Activated T-cell treated with anti-CD3 and anti-CD28 coated beads for 48 hours (primary cell): ENCODE measurements at regions not wholly inside any gene's neighbourhood (a gene's known extent, or its start where the extent isn't known, plus 50 kb on each side); places are given as distances from the start of the nearest gene placed in this dataset.
A peak's percentile ranks its signal among the peaks of the same experiment; 100 is the strongest.

Experiments used
- DNase-seq: peaks from one replicate; pipeline ENCODE4 v3.0.0-alpha.2; 2020; ENCODE audit warnings: low read depth

DNA sequence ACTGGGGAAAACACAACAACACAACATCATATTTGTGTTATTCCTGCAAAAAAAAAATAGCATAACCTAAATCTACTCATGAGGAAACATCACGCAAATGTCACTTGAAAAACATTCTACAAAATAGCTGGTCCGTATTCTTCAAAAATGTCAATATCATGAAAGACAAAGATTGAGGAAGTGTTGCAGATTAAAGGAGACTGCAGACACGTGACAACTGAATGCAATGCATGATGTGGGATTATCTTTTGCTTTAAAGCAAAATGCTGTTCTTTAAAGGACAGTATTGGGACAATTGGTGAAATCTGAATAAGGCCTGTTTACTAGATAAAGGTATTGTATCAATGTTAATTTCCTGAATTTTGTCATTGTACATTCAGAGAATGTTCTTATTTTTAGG is 157.7 kb downstream of the SMIM20 start:
- DNase-seq, result no peak

DNA sequence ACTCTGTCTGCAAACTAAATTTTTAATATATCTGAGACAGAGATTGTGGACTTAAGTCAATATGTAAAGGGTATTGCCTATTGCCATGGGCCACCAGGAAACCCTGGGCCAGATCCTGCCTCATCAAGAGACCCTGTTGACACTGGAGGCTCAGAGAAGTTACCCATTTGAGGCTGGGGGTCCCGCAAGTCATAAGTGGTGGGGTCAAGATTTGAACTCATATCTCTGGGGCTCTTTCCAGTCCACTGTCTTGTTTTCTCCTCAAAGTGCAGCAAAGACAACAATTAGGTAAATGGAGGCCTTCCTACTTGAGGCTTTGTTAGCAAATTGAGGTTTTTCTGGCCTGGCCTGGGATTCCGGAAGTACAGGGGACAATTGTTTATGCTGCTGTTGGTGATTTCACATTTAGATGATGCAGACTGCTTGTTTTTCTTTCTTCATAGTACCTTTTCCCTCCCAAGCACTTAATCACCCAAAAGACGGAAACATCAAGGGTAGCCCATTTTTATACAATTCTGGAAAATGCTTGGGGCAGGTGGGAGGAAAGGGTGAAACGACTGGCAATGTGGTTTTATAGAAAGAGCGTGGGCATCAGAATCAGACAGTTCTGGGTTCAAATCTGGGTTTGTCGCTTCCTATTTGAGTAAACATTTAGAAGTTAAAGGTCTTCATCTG is 160.0 kb downstream of the SMIM20 start:
- DNase-seq, result peak; percentile 36

DNA sequence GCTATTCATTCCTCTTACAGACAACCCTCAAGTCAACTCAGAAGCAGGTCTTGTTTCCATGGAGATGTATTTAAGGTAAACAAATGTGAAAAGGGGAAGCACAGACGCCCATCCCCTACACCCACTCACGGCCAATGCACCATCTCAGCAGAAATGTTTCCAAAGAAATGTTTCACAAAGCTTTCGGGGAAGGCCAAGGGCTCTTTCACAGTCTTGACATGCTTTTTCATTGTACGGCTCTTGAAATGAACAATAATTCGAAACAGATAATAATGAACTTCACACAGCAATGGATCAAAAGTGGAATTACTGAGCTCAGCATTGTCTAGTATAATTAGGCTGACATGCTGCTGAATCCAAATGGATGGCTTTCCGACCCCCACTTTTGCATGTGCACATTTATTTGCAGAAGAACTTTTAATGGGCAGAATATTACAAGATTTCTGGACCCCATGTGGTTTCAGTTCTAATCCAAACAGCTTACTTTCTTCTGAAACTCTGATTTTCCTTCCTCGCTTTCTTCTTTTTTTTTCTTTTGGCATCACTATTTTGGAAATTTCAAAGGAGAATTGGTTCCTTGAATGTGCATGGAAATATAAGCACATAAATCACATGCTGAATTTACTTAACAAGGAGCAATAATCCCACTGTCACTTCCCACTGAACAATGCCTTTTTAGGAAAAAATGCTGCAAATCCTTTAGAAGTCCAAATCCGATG is 160.9 kb downstream of the SMIM20 start:
- peak; percentile 67 for DNase-seq

DNA sequence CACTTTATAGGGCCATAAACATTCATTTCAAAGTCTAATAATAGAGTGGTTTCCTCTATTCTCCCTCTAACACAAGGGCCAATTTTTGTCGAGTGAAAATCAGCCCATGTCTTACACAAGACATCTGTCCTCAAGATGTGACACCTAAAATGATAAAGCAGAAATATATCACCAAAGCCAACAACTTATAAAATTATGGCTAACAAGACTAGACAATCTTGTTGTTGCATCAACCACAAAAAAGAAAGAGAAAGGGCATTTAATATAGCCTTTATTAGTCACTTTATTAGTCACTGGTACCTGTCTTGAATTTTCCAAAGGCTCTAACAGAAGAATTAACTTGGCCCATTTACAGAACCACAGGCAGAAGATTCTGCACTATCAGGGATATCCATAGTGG is 161.6 kb downstream of the SMIM20 start:
- no peak for DNase-seq

DNA sequence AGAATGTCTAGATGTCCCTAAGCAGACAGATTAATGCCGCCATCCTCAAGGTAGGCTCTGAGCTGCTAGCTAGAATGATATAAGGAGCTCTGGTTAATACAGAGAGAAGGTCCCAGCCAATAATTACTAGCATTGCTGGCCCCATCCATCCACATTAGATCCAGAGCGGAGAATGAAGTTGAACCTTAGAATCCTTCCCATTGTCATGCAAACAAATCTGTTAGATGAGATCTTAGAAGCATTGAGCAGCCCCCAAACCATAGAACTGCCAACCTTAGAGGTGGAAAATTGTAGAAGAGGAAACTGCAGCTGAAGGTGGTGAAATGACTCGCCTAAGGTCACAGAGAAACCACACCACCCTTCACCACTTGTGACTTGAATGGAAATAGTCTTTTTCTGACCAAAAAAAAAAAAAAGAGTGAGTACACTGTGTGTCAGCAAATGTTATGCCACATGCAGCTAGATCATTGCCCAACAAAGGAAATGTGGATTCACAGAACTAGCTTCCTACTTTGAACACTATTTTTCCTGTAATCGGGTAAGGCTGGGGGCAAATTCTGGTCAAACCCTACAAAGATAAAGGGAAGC is 162.1 kb downstream of the SMIM20 start:
- no peak for DNase-seq

DNA sequence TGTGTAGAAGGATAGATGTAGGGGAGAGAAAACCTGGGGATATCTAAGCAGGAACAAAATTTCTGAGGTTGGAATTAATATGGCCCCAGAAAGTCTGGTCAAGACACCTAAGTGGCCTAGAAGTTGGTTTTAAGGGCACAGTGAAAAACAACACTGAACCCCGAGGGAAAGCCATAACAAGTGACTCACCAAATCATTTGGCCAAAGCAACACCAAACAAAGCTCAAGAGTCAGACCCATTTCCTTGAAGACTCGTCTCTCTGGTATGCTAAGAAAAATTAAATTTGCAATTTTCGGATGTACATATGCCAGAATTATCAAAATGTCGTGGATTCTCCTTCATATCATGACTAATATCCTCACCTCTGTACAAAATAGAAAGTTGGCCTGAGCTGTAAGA is 162.9 kb downstream of the SMIM20 start:
- no peak for DNase-seq

DNA sequence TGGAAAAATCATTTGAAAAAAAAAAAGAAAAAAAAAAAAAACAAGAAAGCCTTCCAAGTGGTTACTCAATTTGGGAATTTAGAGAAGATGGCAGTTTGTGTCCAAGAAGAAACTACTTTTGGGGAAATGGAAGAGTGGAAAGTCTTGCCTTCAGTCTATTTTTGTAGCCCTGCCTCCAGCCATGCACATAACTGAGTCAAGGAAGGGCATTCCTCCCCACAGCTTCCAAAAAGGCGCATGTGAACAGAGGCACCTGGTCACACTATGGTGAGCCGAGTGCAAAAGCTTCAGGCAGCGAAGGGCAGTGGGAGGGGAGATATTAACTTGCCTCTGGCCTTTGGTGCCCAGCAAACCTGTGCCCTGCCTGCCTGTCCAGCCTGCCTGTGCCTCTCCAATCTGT is 163.7 kb downstream of the SMIM20 start:
- DNase-seq, result no peak

DNA sequence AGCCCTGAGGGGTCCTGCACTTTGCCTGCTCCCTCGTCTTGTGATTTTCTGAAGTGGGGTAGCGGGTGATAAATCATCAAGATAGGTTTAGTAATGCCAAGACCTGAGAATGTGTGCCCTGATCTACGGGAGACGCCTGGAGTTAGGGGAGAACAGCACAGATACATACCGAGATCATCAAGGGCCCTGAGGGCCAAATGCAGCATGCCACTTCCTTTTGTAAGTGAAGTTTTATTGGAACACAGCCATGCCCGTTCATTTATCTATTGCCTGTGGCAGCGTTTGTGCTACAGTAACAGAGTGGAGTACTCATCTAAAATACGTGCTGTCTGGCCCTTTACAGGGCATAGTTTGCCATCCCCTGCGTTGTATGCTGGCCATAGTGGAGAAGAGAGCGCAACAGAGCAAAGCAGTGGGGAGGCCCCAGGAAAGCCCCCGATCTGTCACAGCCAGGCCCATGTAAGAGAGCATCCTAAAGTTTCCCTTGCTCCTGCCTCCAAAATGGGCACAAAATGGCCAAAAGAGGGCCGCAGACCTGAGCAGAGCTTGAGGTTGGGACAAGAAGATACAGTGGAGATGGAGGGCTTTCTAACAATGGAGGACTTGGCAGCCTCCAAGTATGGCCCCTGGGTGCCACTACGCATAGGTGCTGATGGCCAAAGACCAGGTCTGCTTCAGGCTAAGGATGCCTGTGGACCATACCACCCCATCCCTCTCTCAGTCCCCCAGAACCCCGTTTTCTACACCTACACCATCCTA is 167.0 kb downstream of the SMIM20 start:
- no peak for DNase-seq

DNA sequence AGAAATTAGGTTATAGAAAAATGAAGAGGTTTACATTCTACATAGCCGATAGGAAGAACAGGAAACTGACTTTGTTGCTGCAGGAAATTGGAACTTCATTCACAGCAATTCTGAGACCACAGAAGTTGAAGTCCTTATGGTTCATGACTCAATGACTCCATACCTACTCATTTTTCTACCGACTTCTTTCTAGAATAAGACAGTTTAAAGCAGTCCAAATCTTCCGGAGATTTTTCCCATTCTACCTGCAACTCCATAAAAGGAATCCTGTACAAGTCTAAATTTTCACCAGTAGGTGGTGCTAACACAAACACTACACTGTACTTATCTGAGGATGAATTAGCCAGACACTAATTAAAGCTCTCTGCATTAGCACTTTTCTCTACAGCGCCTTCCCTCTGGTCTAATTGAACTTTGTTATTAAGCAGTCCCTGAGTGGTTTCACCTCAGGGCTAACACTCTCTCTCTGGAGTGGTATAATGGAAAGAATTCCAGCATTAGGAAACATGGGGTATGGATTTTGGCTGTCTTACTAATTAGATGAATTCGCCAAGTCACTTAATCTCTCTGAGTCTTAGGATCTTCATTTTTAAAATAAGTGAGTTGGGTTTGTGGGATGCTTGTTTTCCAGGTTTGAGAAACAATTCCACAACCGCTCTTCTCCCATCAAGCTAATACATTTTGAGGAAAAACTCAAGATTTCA is 167.9 kb downstream of the SMIM20 start:
- no peak for DNase-seq

DNA sequence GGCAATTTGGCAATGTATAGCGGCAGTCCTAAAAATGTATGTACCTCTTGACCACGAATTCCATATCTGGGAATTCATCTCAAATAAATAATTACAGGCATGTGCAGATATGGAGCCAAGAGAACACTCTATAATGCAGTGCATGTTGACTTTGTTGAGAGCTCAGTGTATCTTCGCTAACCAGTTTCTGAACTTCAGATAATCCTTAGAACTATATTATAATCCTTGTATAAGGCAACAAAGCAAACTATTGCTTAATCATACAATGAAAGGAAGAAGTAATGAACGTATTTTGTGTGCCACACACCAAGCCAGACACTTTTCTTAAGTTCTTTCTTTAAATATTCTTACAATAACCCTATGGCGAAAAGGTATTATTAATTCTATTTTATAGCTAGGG is 168.5 kb downstream of the SMIM20 start:
- no peak for DNase-seq

DNA sequence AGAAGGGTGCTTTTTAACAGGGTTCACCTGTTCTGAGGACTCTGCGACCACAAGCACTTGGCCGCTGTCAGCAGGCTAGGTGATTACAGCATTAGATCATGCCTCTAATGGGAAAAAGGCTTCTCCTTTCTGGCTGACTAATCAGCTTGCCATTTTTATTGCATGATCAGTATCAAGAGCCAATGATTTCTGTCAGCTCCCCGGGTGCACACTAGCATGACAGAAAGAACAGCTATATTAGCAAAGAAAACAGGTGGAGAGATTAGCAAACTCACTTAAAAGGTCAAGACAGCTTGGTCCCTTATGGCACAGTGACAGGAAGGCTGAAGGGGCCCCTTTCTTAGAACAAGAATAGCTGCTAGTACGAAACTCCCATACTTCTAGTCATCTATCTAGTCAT is 170.0 kb downstream of the SMIM20 start:
- DNase-seq, result no peak

DNA sequence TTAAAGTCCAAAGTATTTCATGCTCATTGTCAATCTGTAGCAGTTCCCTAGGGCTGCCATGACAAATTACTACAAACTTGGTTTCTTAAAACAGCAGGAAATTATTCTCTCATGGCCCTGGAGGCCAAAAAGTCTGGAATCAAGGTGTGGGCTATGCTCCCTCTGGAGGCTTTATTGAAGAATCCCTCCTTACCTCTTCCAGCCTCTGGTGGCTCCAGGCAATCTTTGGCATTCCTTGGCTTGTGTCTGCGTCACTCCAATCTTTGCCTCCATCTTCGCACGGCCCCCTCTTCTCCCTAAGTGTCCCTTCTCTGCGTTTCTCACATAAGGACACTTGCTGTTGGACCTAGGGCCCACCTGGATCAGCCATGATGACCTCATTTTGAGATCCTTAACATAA is 170.4 kb downstream of the SMIM20 start:
- DNase-seq, result no peak

DNA sequence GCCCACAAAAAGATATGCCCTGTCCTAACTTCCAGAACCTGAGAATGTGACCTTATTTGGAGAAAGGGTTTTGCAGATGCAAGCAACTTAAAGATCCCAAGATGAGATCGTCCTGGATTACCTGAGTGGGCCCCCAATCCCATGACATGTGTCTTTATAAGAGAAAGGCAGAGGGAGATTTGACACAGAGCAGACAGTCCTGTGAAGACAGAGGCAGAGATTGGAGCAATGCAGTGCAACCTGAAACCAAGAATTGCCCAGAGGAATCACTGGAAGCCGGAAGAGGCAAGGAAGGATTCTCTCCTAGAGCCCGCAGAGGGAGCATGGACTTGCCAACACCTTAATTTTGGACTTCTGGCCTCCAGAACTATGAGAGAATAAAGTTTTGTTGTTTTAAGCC is 171.5 kb downstream of the SMIM20 start:
- DNase-seq, result no peak

DNA sequence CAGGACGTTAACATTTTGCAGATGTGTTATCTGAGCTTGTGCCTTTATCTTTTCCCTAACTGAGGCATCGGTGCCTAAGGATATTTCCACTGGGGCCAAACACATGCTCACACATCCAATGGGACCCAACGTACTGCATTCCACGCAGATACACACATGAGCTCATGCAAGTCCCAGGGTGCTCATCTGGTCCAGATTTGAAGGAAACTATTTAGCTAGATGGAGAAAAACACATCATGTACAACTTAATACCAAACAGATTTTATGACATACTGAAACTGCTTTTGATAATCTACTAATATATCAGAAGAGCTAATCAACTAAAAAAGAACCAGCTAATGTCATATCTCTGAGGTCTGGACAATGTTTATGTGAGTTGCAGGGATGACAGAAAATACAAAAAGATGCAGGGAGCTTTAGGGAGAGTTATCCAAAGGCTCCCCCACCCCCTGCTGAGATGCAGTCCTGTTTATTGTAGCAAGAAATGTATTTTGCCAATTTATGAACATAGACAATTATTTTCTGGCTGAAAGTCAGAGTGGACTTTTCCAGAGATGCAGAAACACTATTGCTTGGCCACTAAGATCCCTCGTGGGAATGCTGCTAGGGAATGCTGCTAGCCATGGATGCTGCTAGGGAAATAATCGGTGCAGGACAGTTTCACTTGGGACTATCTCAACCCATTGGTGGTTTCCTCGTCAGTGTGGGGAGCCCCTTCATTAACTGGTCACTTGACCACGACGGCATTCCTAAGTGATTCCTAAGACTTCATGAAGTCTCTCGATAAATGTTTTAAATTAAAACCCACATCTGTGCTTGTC is 172.8 kb downstream of the SMIM20 start:
- DNase-seq, result no peak

DNA sequence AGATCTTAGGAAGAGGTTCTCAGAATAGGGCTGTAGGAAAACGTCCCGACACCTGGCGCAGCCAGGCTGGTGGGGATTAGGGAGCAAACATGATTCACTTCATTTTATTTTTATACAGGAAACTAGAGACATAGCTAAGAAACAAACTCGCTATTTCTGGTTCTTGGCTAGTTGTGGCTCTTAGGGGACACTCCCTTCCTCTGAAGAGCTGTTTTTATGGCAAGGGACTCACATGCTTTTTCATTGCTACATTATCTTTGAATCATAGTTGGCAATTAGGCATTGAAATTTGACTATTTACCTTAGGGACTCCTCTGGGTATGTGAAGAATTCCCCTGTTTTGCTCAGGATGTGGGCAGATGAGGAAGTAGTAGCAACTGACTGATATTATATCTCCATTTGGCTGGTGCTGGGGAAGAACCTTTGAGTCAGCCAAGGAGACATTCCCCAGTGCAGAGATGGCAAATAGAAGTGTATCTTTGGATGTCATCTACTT is 174.5 kb downstream of the SMIM20 start:
- no peak for DNase-seq

DNA sequence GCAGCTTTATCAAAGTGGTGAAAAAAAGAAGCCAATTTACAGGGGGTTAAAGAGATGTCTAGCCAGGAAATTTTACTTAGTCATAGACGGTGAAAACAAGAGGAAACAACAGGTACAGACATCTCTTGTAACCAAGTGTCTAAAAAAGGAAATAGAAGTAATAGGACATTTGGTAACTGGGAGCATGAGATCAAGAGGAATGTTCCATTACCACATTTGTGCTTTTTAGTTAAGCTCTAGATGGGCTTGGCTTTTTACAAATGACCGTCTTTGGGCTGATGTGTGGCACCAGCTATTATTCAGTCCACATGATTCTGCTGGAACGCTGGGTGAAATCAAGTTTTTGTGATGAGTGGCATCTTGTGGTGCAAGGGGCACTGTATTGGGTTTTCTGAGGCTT is 179.5 kb downstream of the SMIM20 start:
- no peak for DNase-seq

DNA sequence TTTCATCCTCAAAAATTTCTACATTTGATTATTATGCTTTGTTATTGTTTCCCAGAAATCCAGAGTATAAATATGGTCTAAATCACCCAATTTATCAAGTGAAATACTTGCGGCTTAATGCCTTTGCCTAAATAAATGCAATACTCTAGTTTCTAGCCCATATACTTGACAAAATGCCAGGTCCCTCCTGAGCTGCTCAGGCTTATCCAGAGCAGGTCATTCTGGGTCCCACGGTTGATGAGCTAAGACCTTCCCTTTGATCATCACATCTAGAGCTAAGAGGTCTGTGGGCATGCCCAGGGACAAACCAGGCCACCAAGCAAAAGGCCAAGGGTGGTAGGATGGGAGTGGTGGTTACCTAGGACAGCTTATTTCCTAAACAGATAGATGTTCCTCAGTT is 180.1 kb downstream of the SMIM20 start:
- no peak for DNase-seq

DNA sequence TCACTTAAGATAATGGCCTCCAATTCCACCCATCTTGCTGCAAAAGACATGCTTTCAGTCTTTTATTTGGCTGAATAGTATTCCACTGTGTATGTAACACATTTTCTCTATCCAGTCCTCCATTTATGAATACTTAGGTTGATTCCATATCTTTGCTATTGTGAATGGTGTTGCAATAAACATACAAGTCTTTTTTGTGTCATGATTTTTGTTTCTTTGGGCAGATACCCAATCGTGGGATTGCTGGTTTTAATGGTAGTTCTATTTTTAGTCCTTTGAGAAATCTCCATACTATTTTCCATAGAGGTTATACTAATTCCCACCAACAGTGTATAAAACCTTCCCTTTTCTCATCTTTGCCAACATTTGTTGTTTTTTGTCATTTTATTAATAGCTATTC is 180.9 kb downstream of the SMIM20 start:
- DNase-seq, result no peak

DNA sequence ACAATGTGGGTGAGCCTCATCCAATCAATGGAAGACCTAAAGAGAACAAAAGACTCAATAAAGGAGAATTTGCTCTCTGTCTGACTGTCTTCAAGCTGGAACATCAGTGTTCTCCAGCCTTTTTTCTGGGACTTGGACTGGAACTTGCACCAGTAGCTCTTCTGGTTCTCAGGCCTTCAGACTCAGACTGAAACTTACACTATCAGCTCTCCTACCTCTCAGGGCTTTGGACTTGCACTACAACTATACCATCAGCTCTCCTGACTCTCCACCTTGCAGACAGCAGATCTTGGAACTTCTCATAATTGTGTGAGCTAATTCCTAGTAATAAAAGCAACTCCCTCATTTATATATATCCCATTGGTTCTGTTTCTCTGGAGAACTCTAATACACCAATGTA is 185.9 kb downstream of the SMIM20 start:
- DNase-seq, result no peak

DNA sequence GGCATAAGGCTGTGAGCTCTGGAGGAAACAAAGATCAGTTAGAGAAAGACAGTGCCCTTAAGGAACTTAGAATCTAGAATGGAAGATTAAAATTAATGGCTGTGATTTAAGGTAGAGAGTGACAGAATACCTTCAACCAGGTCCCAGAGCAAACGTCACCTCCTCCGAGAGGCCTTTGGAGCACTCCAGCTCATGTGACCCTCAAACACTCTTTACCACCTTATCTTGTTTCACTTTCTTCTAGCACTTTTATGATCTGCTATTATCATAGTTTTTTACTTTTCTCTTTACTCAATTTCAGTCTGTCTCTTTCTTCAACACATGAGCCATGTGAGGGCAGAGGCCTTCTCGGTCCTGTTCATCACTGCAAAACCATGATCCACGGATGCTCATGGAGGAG is 187.0 kb downstream of the SMIM20 start:
- DNase-seq, result no peak

DNA sequence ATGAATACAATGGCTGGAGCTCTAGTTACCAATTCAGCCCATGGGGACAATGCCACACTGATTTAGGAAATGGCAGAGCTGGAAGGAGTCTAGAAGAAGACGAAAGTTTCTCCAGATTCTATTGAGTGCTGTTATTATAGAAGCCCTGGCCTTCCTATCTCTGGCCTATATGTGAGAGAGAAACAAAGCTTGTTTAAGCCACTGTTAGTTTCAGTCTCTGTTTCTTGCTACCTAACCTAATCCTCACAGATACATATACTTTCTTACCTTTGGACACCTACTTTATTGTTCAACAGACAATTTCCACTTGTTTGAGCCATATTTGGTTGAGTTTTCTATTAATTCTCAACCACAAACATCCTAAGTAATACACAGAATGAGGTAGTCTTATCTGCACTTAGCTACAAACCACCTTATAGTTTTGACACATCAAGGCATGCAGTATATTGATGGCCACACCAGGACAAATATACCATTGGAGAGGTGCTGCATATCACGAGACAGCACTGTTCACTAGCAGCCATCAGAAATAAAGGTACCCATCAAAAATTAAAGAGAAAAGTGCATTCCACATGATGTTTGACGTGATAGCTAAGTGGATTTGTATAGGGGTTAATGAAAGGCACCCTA is 190.2 kb downstream of the SMIM20 start:
- no peak for DNase-seq
